HG03103 (cell line): ENCODE measurements at regions not wholly inside any gene's neighbourhood (a gene's known extent, or its start where the extent isn't known, plus 50 kb on each side); places are given as distances from the start of the nearest gene placed in this dataset.

Experiments
- ATAC-seq: cut with Tn5 transposase; IDR thresholded peaks from one replicate; pipeline ENCODE4 v1.9.1; 2021; ENCODE audit warnings: low read depth; ENCODE audit not compliant: unreplicated experiment

- no peak for ATAC-seq
These were observed 52.0 kb upstream of the GRAMD1B start for GRCh38 chr11:123378096-123378495.

GRCh38 chr11:123377355-123377754, 52.7 kb upstream of the GRAMD1B start:
- no peak for ATAC-seq

GRCh38 chr11:123375832-123376231, 54.2 kb upstream of the GRAMD1B start:
- ATAC-seq: no peak

DNA sequence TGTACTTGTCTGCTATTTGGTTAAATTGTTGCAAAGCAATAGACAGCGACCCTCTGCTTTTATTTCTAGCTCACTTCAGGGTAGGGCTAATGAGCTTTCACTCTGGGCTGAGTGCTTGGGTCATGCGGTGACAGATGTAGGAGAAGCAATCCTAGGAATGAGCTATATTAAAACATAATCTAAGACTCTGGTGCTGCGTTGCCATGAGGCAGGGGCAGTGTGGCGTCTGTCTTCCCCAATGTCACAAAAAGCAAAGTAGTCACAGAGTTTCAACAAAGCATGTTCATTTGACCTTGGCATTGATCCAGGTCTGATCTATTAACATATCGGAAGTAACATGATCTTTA, 55.5 kb upstream of the GRAMD1B start:
- no peak for ATAC-seq

GRCh38 chr11:123373754-123374621, 56.1 kb upstream of the GRAMD1B start:
- no peak for ATAC-seq

DNA sequence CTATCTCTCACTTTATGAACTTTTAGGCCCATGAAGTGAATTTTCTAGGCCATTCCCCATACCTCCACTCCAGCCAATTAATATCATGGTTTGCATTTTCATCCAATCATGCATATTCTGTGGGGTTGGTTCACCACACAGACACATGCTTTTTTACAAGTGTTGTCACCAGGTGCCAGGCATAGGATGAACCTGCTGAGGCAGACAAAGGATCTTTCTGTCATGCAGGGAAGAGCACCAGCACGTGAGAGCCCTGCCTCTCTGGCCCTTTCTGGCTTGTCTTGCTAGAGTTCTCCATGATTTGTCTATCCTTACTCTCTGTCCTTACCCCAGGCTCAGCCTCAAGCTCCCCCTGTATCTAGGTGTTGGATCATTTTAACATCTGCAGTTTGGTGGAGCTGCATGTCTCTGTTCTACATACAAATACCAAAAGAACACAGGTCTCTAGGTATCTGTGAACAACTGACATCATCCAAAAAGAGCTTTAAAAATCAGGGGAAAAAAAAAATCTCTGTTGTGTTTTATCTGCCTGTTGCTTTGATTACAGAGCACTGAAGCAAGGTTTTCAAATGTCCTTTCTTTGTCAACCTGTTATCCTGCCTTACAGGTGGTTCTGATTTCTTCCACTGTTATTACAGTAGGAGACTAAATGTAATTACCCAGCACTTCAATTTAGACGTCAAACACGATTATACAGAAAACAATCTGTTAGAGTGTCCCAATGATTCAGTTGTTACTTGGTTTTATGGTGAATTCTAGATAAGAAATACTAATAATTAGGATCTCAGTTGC, 58.4 kb upstream of the GRAMD1B start:
- ATAC-seq: no peak

- ATAC-seq: no peak
These were observed 63.1 kb upstream of the GRAMD1B start for GRCh38 chr11:123366924-123367323.

DNA sequence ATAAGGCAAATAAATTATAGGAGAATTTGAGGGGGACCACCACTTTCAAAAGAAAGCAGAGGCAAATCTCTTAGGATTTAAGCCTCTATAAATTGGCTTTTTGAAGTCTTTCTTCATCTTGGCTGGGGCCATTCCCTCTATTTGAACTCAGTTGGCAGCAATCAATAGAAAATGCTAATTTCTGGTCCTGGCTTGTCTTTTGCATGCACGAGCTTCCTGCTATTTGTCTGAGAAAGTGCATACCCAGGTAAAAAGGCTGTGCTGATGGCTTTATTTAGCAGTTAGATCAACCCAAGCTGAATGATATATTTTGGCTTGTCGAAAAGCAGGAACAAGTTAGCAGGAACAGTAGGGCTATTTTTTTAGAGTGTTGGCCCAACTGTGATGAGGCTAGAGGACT, 64.1 kb upstream of the GRAMD1B start:
- ATAC-seq: no peak

GRCh38 chr11:123364080-123364479, 66.0 kb upstream of the GRAMD1B start:
- ATAC-seq: no peak

DNA sequence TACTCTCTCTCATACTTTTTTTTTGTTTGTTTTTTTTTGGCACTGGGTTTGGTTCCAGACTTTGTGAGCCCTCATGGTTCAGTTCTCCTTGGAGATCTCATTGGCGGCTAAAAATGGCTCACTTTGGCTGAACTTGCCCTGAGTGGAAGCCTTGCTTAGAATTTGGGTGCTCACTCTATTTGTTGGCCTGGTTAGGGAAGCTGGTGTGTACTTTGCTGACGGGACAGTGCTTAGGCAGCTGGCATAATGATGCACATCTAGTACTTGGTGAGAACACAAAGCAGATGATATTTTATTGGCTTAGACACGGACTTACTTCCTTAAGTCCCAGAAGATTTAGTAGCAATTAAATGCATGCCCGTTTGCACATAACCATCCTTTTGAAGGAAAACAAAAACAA, 66.5 kb upstream of the GRAMD1B start:
- no peak for ATAC-seq

GRCh38 chr11:123362941-123363340, 67.1 kb upstream of the GRAMD1B start:
- no peak for ATAC-seq

GRCh38 chr11:123362186-123362585, 67.9 kb upstream of the GRAMD1B start:
- ATAC-seq: no peak

GRCh38 chr11:123361110-123361509, 69.0 kb upstream of the GRAMD1B start:
- no peak for ATAC-seq

DNA sequence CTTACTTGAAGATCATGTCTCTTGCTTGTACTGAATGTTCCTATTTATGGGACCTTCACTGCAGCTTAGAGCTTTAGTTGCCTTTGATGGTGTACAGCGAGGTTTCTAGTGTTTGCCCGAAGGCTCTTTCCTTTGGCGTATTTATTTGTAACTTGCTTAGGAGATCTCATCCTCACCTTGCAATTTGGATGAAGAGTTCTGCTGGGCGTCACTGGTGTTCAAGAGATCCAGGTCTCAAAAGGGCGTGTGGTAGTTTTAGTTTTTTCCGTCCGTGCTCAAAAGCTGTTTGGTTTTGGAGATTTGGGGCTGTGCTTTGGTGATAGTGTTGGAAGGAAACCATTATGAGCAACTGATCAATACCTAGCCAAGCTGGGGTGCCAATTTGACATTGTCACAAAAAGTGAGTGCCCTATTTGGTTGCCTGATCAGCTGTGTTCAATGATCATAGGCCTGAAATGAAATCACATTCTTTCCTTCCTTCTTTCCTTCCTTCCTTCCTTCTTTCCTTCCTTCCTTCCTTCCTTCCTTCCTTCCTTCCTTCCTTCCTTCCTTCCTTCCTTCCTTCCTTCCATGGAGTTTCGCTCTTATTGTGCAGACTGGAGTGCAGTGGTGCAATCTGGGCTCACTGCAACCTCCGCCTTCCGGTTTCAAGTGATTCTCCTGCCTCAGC, 69.7 kb upstream of the GRAMD1B start:
- ATAC-seq: no peak

- peak; percentile 59 for ATAC-seq
These were observed 71.9 kb upstream of the GRAMD1B start for GRCh38 chr11:123357990-123358827.

DNA sequence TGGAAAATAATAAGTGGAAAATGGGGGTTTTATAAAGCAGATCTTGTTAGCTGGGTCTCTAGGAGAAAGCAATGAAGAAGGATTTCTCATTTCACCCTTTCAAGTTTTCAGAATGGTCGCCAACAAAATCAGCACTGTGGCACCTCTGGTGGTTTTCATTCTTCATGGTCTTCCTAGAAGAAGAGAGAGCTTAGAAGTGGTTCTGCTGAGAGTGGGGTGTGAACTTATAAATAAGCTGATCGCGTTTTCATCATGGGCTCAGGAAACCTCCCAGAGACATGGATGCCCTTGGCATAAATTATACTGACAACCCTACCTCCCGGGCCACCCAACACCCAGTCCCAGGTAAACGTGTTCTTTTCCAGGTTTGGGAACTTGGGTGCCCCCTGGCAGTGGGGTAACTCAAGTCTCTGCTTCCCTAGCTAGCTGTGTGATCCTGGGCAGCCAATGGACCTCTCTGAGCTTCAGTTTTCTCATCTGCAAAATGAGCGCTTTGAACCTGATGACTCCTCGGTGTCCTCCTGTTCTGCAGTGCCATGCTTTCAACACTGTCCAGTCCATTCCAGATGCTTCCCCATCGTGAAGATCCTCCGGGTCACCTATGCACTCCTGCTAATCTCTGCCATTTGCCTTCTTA, 72.6 kb upstream of the GRAMD1B start:
- ATAC-seq: no peak

GRCh38 chr11:123356539-123356938, 73.5 kb upstream of the GRAMD1B start:
- no peak for ATAC-seq

DNA sequence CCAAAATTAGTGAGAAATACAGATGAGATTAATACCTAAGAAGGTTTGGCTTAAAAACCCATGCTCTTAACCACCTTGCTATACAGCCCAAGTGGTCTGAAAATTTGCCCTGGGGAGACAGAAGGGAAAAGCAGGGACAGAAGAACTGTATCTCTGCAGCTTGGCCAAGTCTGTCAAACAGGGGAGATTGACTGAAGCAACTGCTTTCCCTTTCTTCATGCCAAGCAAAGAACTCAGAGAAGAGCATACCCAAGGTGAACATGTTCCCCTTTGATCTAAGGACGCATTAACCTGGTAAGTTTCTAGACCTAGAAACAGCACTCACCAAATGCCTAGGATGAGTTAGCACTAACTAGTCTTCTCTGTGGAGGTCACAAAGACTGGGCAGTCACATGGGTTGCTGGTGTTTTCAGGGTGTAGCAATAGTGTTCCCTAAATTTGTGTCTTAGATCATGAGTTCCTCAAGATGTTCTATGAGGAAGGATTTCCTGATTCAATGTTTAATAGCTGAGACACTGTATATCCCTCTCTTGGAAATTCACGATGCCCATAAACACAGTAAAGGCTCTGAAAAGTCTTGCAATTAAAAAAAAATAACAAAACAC, 75.6 kb upstream of the GRAMD1B start:
- no peak for ATAC-seq

- ATAC-seq: no peak
These were observed 78.7 kb upstream of the GRAMD1B start for GRCh38 chr11:123351375-123351774.

DNA sequence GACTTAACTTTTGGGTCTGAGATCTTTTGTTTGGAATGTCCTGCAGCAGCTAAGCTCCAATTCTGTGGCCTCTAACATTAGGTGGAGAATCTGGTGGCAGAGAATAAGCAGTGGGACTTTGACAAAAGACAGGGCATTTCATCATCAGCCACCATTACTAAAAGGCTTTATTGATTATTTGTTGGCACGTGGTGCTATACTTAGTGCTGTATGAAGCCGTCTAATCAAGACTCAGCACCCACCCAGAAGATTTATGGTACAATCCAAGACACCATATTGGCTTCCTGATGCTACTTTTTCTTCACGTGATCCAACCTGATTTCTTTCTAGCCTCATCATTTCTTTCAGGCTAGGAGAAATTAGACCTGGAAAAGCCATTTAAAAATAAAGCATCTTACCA, 80.7 kb upstream of the GRAMD1B start:
- ATAC-seq: no peak
